CD4-positive, alpha-beta T cell (primary cell): ENCODE measurements at regions not wholly inside any gene's neighbourhood (a gene's known extent, or its start where the extent isn't known, plus 50 kb on each side); places are given as distances from the start of the nearest gene placed in this dataset.

Experiments used
- ATAC-seq: fragments of 200-7000 bp; cut with Tn5 transposase; one replicate; pipeline ENCODE4 v1.10.0; 2022; ENCODE audit warnings: mild to moderate bottlenecking; ENCODE audit not compliant: poor library complexity
- CTCF ChIA-PET: fragments of 350-600 bp; sonication (Branson Sonifier 250); formaldehyde crosslinking; loops from one replicate; lab custom pipeline; 2021; ENCODE audit warnings: antibody characterized with exemption, inconsistent platforms; lab: Charles Lee
- POLR2A ChIA-PET: fragments of 350-600 bp; sonication (Branson Sonifier 250); formaldehyde crosslinking; loops from one replicate; lab custom pipeline; 2021; ENCODE audit warnings: antibody characterized with exemption, inconsistent platforms; lab: Charles Lee
- DNase-seq, 14 experiments: peaks; one replicate each; pipeline ENCODE4 v3.0.0-alpha.2; 2013 to 2020; ENCODE audit warnings: mixed read lengths in 2 of 14
- H3K27ac ChIP-seq, 2 donors: one replicate each; pipeline versions ENCODE4 v1.5.1 to v1.7.0; 2013; ENCODE audit warnings: low read length in 2 of 2, low read depth in 1 of 2, mild to moderate bottlenecking in 1 of 2
- H3K27me3 ChIP-seq, 2 experiments: 1 replicate in 1 of 2; 2 replicates in 1 of 2; pipeline versions ENCODE4 v1.6.1 to v1.7.0; 2013; ENCODE audit warnings: low read length in 2 of 2, control low read depth in 1 of 2, mild to moderate bottlenecking in 1 of 2, moderate library complexity in 1 of 2; ENCODE audit not compliant: insufficient read depth in 2 of 2, control insufficient read depth in 1 of 2
- H3K36me3 ChIP-seq: one replicate; pipeline ENCODE4 v1.6.1; 2013; ENCODE audit warnings: low read length, control low read depth; ENCODE audit not compliant: insufficient read depth
- H3K4me1 ChIP-seq: one replicate; pipeline ENCODE4 v1.6.1; 2013; ENCODE audit warnings: low read length, control low read depth; ENCODE audit not compliant: insufficient read depth
- H3K4me3 ChIP-seq: one replicate; pipeline ENCODE4 v1.5.1; 2013; ENCODE audit warnings: mild to moderate bottlenecking, low read length, moderate library complexity
- H3K9me3 ChIP-seq, 2 experiments: 1 replicate in 1 of 2; 2 replicates in 1 of 2; pipeline versions ENCODE4 v1.6.1 to v1.7.0; 2013; ENCODE audit warnings: low read length in 2 of 2, mild to moderate bottlenecking in 2 of 2, control low read depth in 1 of 2, moderate library complexity in 1 of 2; ENCODE audit not compliant: control insufficient read depth in 1 of 2, insufficient read depth in 1 of 2
- H3K27ac Mint-ChIP-seq: one replicate; pipeline ENCODE4 v1.8.0; 2020; ENCODE audit warnings: mixed read lengths
- H3K27me3 Mint-ChIP-seq: one replicate; pipeline ENCODE4 v1.8.0; 2021; ENCODE audit warnings: mixed read lengths
- H3K36me3 Mint-ChIP-seq: one replicate; pipeline ENCODE4 v1.8.0; 2021; ENCODE audit warnings: low read depth, mixed read lengths
- H3K4me1 Mint-ChIP-seq: one replicate; pipeline ENCODE4 v1.8.0; 2021; ENCODE audit warnings: low read depth, mixed read lengths
- H3K4me3 Mint-ChIP-seq: one replicate; pipeline ENCODE4 v1.8.0; 2020; ENCODE audit warnings: mild to moderate bottlenecking, mixed read lengths
- H3K9me3 Mint-ChIP-seq: one replicate; pipeline ENCODE4 v1.8.0; 2020; ENCODE audit warnings: mixed read lengths
- intact Hi-C, 2 experiments: fragments of 100-400 bp; cut with DNase I in 1 of 2; cut with micrococcal nuclease in 1 of 2; formaldehyde crosslinking; loops; one replicate each; pipeline versions ENCODE4 v1.15.1 to v1.9.0; 2023 to 2025; cut with DNase I, micrococcal nuclease
- TF ChIP-seq, protein P1 (sequence below): fragments of 200-600 bp; IDR thresholded peaks from one replicate; pipeline ENCODE4 v1.8.0; 2022; ENCODE audit warnings: antibody characterized with exemption, mild to moderate bottlenecking

DNA sequence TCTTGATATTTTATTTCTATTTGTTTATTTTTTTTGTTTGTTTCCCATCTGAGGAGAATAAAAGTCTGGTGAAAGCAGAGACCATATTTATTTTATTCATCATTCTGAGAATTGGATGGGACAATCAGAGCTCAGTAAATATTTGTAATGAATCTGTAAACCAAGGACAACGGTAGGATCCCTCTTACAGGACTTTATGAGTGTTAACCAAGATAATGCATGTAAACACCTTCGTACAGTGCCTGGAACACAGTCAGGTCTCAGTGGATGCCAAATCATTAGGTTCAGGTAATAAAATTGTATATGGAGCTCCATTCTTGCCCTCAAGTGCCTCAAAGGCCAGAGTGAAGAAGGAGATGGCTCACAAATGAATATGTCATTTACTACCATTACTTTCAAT lies 288.7 kb downstream of the PAX1 start:
- POLR2A ChIA-PET: no interaction called here
- Mint-ChIP-seq H3K27me3 (no peaks in the 10 kb centered on the region), H3K36me3 (no peaks in the 10 kb centered on the region)

GRCh38 chr20:21982559-21982958 lies 277.1 kb downstream of the PAX1 start:
- ChIA-PET CTCF (no interaction called here), POLR2A (no interaction called here)
- Histone ChIP-seq H3K4me3 (no peak overlapping the region), H3K4me1 (no peaks in the 10 kb centered on the region), H3K36me3 (no peaks in the 10 kb centered on the region), H3K27ac (no peak overlapping the region), H3K9me3 (peaks cover 0 to 11% of the 10 kb centered on the region in 2 experiments), H3K27me3 (no peaks in the 10 kb centered on the region)
- no peak overlapping the region for H3K4me3 Mint-ChIP-seq
- intact Hi-C loops: no loop called here
- DNase-seq (no peak), ATAC-seq (no peak)
- no peak overlapping the region for H3K27ac Mint-ChIP-seq
- TF ChIP-seq, protein P1, sequence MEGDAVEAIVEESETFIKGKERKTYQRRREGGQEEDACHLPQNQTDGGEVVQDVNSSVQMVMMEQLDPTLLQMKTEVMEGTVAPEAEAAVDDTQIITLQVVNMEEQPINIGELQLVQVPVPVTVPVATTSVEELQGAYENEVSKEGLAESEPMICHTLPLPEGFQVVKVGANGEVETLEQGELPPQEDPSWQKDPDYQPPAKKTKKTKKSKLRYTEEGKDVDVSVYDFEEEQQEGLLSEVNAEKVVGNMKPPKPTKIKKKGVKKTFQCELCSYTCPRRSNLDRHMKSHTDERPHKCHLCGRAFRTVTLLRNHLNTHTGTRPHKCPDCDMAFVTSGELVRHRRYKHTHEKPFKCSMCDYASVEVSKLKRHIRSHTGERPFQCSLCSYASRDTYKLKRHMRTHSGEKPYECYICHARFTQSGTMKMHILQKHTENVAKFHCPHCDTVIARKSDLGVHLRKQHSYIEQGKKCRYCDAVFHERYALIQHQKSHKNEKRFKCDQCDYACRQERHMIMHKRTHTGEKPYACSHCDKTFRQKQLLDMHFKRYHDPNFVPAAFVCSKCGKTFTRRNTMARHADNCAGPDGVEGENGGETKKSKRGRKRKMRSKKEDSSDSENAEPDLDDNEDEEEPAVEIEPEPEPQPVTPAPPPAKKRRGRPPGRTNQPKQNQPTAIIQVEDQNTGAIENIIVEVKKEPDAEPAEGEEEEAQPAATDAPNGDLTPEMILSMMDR: no peak
- H3K9me3 Mint-ChIP-seq: peaks cover 12% of the 10 kb centered on the region
- H3K27me3 Mint-ChIP-seq: no peaks in the 10 kb centered on the region
- H3K36me3 Mint-ChIP-seq: no peaks in the 10 kb centered on the region
- no peaks in the 10 kb centered on the region for H3K4me1 Mint-ChIP-seq

More for the DNA sequence above, 288.7 kb downstream of the PAX1 start:
- Histone ChIP-seq H3K9me3 (peaks cover 0 to 12% of the 10 kb centered on the region in 2 experiments), H3K36me3 (no peaks in the 10 kb centered on the region), H3K4me1 (no peaks in the 10 kb centered on the region), H3K27ac (no peak overlapping the region), H3K4me3 (no peak overlapping the region), H3K27me3 (no peaks in the 10 kb centered on the region)
- H3K9me3 Mint-ChIP-seq: peaks cover 12% of the 10 kb centered on the region
- TF ChIP-seq, protein P1: no peak
- ATAC-seq (no peak), DNase-seq (no peak)
- no peak overlapping the region for H3K27ac Mint-ChIP-seq
- no peak overlapping the region for H3K4me3 Mint-ChIP-seq
- intact Hi-C loops: no loop called here
- CTCF ChIA-PET: no interaction called here
- no peaks in the 10 kb centered on the region for H3K4me1 Mint-ChIP-seq

GRCh38 chr20:21981597-21982344 lies 276.3 kb downstream of the PAX1 start:
- no peak overlapping the region for H3K4me3 Mint-ChIP-seq
- no peaks in the 10 kb centered on the region for H3K27me3 ChIP-seq
- no peaks in the 10 kb centered on the region for H3K4me1 ChIP-seq
- no peaks in the 10 kb centered on the region for H3K36me3 Mint-ChIP-seq
- DNase-seq: no peak
- H3K27me3 Mint-ChIP-seq: no peaks in the 10 kb centered on the region
- no peak overlapping the region for H3K27ac ChIP-seq
- no peak overlapping the region for H3K4me3 ChIP-seq
- ChIA-PET CTCF (no interaction called here), POLR2A (no interaction called here)
- ATAC-seq: no peak
- intact Hi-C loops: no loop called here
- peaks cover 6% of the 10 kb centered on the region for H3K9me3 Mint-ChIP-seq
- H3K36me3 ChIP-seq: no peaks in the 10 kb centered on the region
- TF ChIP-seq, protein P1: no peak
- no peak overlapping the region for H3K27ac Mint-ChIP-seq
- H3K9me3 ChIP-seq: peaks cover 0 to 12% of the 10 kb centered on the region in 2 experiments
- no peaks in the 10 kb centered on the region for H3K4me1 Mint-ChIP-seq
